ENCODE measurements at regions not wholly inside any gene's neighbourhood (a gene's known extent, or its start where the extent isn't known, plus 50 kb on each side); places are given as distances from the start of the nearest gene placed in this dataset.

DNA sequence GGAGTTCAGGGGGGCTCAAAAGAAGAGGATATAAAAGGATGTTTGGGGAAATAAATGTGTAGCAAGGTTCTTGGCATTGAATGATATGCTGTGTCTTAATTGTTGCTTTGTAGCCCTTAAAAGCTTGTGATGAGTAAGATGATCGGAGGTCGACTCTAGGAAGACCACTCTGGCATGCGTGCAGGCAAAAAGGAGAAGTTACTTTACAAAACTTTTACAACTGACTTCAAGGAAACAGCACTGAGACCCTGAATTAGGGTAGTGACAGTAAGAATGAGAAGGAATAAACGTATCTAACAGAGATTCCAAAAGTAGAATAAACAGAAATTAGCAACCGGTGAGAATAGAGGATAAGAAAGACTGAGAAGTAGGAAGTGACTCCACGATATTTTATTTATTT lies 228.7 kb upstream of the TANK start:
- H3K4me1 Mint-ChIP-seq: peaks cover 4% of the 10 kb centered on the region
- H3K27ac Mint-ChIP-seq: no peak overlapping the region
- peaks cover 4% of the 10 kb centered on the region for H3K27me3 Mint-ChIP-seq (ENCODE audit: low read depth)
- no peaks in the 10 kb centered on the region for H3K36me3 Mint-ChIP-seq (ENCODE audit: low read depth)
- TF ChIP-seq CTCF (IDR thresholded peaks at IDR 0.05; ENCODE audit: unreplicated experiment in 3 of 3): no peak
- no peaks in the 10 kb centered on the region for H3K9me3 Mint-ChIP-seq
- H3K4me3 Mint-ChIP-seq: no peak overlapping the region

- Mint-ChIP-seq H3K27me3 (ENCODE audit: low read depth) (peaks cover 4% of the 10 kb centered on the region), H3K27ac (no peak overlapping the region), H3K9me3 (no peaks in the 10 kb centered on the region), H3K4me1 (peaks cover 4% of the 10 kb centered on the region), H3K4me3 (no peak overlapping the region), H3K36me3 (ENCODE audit: low read depth) (no peaks in the 10 kb centered on the region)
- no peak for TF ChIP-seq CTCF (IDR thresholded peaks at IDR 0.05; ENCODE audit: unreplicated experiment in 3 of 3)
These were observed 227.3 kb upstream of the TANK start for GRCh38 chr2:160932960-160933359.

DNA sequence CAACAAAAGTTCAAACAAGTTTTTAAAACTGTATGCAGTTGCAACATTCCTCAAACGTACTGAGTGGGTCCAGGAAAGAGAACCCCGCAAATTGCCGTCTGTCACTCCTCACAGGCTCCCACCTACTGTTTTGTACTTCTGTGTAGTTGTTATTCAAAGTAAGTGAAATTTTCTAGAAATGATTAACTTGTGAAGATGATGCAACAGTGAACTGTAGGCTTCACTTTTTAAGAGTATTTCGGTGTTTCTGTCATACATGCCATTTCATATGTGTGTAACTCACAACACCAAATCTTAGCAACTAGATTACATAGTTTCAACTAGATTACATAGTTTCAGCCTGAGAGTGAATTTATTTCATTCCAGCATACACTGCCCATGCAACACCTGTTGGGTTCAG lies 226.0 kb upstream of the TANK start:
- Mint-ChIP-seq H3K27me3 (ENCODE audit: low read depth) (no peaks in the 10 kb centered on the region), H3K27ac (peak overlapping the region in 1 of 3 experiments; percentile 24), H3K4me1 (peaks cover 4% of the 10 kb centered on the region), H3K9me3 (no peaks in the 10 kb centered on the region), H3K36me3 (ENCODE audit: low read depth) (no peaks in the 10 kb centered on the region), H3K4me3 (no peak overlapping the region)
- TF ChIP-seq CTCF (IDR thresholded peaks at IDR 0.05; ENCODE audit: unreplicated experiment in 3 of 3): no peak

DNA sequence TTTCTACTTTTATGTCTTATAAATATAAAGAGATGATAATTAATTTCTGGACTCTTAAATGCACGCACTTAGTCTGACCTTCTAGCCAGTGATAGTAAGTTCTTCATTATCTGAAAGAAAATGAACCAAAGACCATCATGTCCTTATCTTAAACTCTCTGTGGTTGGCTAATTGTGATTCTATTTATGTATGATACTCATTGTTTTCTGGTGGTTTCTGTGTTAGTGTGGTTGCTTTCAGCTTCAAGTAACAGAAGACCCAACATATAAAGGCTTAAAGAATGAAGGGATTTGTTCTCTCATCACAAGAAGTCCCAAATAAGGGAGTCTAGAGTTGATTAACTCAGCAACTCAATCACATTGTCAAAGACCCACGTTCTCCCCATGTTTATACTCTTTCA lies 225.2 kb upstream of the TANK start:
- H3K9me3 Mint-ChIP-seq: no peaks in the 10 kb centered on the region
- H3K4me3 Mint-ChIP-seq: no peak overlapping the region
- TF ChIP-seq CTCF (IDR thresholded peaks at IDR 0.05; ENCODE audit: unreplicated experiment in 3 of 3): no peak
- no peaks in the 10 kb centered on the region for H3K36me3 Mint-ChIP-seq (ENCODE audit: low read depth)
- no peaks in the 10 kb centered on the region for H3K27me3 Mint-ChIP-seq (ENCODE audit: low read depth)
- peaks cover 4% of the 10 kb centered on the region for H3K4me1 Mint-ChIP-seq
- H3K27ac Mint-ChIP-seq: no peak overlapping the region

DNA sequence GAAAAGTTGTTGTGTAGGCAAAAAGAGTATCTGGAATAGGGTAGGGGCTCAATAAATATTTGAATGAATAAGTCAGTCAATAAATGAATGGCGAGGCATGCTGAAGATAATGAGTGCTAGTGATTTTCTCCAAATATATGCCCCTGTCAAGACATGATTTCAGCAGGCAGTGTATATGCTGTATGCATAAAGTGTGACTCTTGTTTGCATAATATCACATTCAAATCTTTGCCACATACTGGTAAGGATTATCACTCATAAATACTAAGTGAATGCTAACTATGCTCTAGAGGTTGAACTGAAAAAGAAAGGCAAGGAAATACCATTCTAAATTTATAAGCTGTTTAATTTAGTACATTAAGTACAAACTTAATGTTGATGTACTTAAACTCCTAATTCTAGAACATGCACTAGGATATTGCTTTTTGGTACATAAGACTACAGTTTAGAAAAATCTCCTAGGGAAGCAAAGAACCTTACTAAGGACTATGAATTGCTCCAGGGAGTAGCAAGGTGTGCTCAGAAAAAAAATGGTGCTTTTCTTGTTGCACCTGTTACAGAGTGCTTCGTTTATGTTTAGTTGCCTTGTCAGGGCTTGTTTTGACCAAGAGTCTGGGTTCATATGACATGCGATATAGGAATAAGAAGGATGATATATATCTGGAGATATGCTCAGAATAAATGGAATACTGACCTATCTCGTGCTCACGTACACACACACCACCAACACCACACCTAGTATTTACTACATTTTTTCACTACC lies 224.0 kb upstream of the TANK start:
- no peak for TF ChIP-seq CTCF (IDR thresholded peaks at IDR 0.05; ENCODE audit: unreplicated experiment in 3 of 3)
- Mint-ChIP-seq H3K4me3 (no peak overlapping the region), H3K27me3 (ENCODE audit: low read depth) (peaks cover 3% of the 10 kb centered on the region), H3K4me1 (peaks cover 10% of the 10 kb centered on the region), H3K36me3 (ENCODE audit: low read depth) (no peaks in the 10 kb centered on the region), H3K27ac (no peak overlapping the region), H3K9me3 (no peaks in the 10 kb centered on the region)

DNA sequence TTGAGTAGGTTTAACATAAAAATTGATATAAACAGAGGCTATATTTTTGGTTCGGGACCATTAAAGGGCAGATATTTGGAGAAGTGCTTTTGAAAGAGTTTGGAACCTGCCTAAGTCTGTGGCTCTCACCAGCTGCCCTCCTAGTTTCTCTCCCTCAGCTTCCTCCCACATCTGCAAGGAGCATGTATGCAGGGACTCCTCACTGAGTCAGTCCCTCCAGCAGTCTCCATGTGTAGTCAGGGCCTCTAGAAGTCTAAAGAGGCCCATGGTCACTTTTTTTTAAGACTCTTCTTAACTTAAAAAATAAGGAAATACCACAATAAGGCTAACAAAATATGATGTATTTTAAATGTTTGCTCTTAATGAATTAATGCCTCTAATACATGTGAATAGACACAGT lies 220.0 kb upstream of the TANK start:
- no peaks in the 10 kb centered on the region for H3K9me3 Mint-ChIP-seq
- H3K36me3 Mint-ChIP-seq (ENCODE audit: low read depth): no peaks in the 10 kb centered on the region
- H3K27ac Mint-ChIP-seq: no peak overlapping the region
- peaks cover 17% of the 10 kb centered on the region for H3K4me1 Mint-ChIP-seq
- peaks cover 3% of the 10 kb centered on the region for H3K27me3 Mint-ChIP-seq (ENCODE audit: low read depth)
- no peak for TF ChIP-seq CTCF (IDR thresholded peaks at IDR 0.05; ENCODE audit: unreplicated experiment in 3 of 3)
- H3K4me3 Mint-ChIP-seq: no peak overlapping the region

All from nephron (organoid).